ENCODE measurements at regions not wholly inside any gene's neighbourhood (a gene's known extent, or its start where the extent isn't known, plus 50 kb on each side); places are given as distances from the start of the nearest gene placed in this dataset.

DNA sequence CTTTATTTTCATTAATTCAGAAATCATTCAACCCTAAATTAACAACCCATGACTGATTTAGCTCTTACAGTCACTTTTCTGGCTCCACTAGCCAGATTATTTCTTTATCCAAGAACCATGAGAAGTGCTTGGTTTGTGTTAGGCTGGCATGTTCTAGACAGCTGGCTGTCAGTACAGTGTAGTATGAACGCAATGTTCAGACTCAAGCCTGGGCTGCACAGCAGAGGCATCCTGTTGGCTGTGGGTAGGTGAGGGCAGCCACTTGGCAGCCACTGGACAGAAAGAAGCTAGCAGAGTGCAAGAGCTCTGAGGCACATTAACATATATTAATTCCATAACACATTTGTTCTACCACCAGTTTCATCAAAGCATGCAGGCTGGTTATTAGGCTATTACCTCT, 522.9 kb upstream of the FSHR start:
- TF ChIP-seq, protein P1, sequence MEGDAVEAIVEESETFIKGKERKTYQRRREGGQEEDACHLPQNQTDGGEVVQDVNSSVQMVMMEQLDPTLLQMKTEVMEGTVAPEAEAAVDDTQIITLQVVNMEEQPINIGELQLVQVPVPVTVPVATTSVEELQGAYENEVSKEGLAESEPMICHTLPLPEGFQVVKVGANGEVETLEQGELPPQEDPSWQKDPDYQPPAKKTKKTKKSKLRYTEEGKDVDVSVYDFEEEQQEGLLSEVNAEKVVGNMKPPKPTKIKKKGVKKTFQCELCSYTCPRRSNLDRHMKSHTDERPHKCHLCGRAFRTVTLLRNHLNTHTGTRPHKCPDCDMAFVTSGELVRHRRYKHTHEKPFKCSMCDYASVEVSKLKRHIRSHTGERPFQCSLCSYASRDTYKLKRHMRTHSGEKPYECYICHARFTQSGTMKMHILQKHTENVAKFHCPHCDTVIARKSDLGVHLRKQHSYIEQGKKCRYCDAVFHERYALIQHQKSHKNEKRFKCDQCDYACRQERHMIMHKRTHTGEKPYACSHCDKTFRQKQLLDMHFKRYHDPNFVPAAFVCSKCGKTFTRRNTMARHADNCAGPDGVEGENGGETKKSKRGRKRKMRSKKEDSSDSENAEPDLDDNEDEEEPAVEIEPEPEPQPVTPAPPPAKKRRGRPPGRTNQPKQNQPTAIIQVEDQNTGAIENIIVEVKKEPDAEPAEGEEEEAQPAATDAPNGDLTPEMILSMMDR (IDR thresholded peaks at IDR 0.05), result no peak
- TF ChIP-seq POLR2AphosphoS5 (IDR thresholded peaks at IDR 0.05), result no peak
